ENCODE measurements at regions not wholly inside any gene's neighbourhood (a gene's known extent, or its start where the extent isn't known, plus 50 kb on each side); places are given as distances from the start of the nearest gene placed in this dataset.

GRCh38 chr1:219993554-219994433 is 52.5 kb downstream of the EPRS1 start:
- DNase-seq (ENCODE audit: low spot score), result peak; percentile 4

GRCh38 chr1:219991919-219992318 is 54.4 kb downstream of the EPRS1 start:
- DNase-seq (ENCODE audit: low spot score), result no peak

- DNase-seq (ENCODE audit: low spot score), result no peak
Measured at GRCh38 chr1:219991511-219991810, 54.8 kb downstream of the EPRS1 start.

- peak; percentile 12 for DNase-seq (ENCODE audit: low spot score)
Measured at GRCh38 chr1:219990782-219991510, 55.4 kb downstream of the EPRS1 start.

- DNase-seq (ENCODE audit: low spot score), result no peak
Measured at GRCh38 chr1:219989766-219990165, 56.5 kb downstream of the EPRS1 start.

GRCh38 chr1:219988818-219989217 is 57.5 kb downstream of the EPRS1 start:
- DNase-seq (ENCODE audit: low spot score), result no peak

GRCh38 chr1:219988387-219988786 is 57.9 kb downstream of the EPRS1 start:
- no peak for DNase-seq (ENCODE audit: low spot score)

GRCh38 chr1:219987325-219987724 is 59.0 kb upstream of the SLC30A10 start:
- DNase-seq (ENCODE audit: low spot score), result no peak

- no peak for DNase-seq (ENCODE audit: low spot score)
Measured at GRCh38 chr1:219985169-219985568, 56.8 kb upstream of the SLC30A10 start.
